HPDE6-E6E7 (cell line): ENCODE measurements at regions not wholly inside any gene's neighbourhood (a gene's known extent, or its start where the extent isn't known, plus 50 kb on each side); places are given as distances from the start of the nearest gene placed in this dataset.

Source experiments
- DNase-seq: peaks from one replicate; pipeline ENCODE4 v3.0.0; 2011; ENCODE audit warnings: missing footprints; ENCODE audit errors: extremely low spot score

GRCh38 chr2:831225-831536, 119.5 kb upstream of the SNTG2 start:
- DNase-seq, result no peak

GRCh38 chr2:830419-831224, 120.0 kb upstream of the SNTG2 start:
- no peak for DNase-seq

GRCh38 chr2:829047-829446, 121.6 kb upstream of the SNTG2 start:
- no peak for DNase-seq

- DNase-seq, result no peak
Observed at GRCh38 chr2:824954-825353, 125.7 kb upstream of the SNTG2 start.

GRCh38 chr2:824524-824923, 126.1 kb upstream of the SNTG2 start:
- no peak for DNase-seq

GRCh38 chr2:821546-821945, 129.1 kb upstream of the SNTG2 start:
- DNase-seq, result no peak

GRCh38 chr2:819601-820000, 131.0 kb upstream of the SNTG2 start:
- no peak for DNase-seq

- no peak for DNase-seq
Observed at GRCh38 chr2:819121-819520, 131.5 kb upstream of the SNTG2 start.

- no peak for DNase-seq
Observed at GRCh38 chr2:817336-818015, 133.2 kb upstream of the SNTG2 start.

- DNase-seq, result no peak
Observed at GRCh38 chr2:816278-816677, 134.4 kb upstream of the SNTG2 start.

- no peak for DNase-seq
Observed at GRCh38 chr2:810397-810796, 133.2 kb upstream of the TMEM18 start.

- no peak for DNase-seq
Observed at GRCh38 chr2:807300-807699, 130.1 kb upstream of the TMEM18 start.

- no peak for DNase-seq
Observed at GRCh38 chr2:805664-806063, 128.5 kb upstream of the TMEM18 start.

- no peak for DNase-seq
Observed at GRCh38 chr2:797993-798392, 120.8 kb upstream of the TMEM18 start.

- no peak for DNase-seq
Observed at GRCh38 chr2:797556-797955, 120.3 kb upstream of the TMEM18 start.

- no peak for DNase-seq
Observed at GRCh38 chr2:796141-796985, 119.2 kb upstream of the TMEM18 start.

- no peak for DNase-seq
Observed at GRCh38 chr2:795531-796041, 118.4 kb upstream of the TMEM18 start.

- no peak for DNase-seq
Observed at GRCh38 chr2:794554-795241, 117.5 kb upstream of the TMEM18 start.

GRCh38 chr2:793236-793635, 116.0 kb upstream of the TMEM18 start:
- no peak for DNase-seq

- DNase-seq, result no peak
Observed at GRCh38 chr2:792687-793086, 115.5 kb upstream of the TMEM18 start.

- DNase-seq, result no peak
Observed at GRCh38 chr2:790634-791245, 113.5 kb upstream of the TMEM18 start.
